HG03196 (cell line): ENCODE measurements at regions not wholly inside any gene's neighbourhood (a gene's known extent, or its start where the extent isn't known, plus 50 kb on each side); places are given as distances from the start of the nearest gene placed in this dataset.

Source experiments
- ATAC-seq: cut with Tn5 transposase; IDR thresholded peaks from one replicate; pipeline ENCODE4 v1.9.1; 2021; ENCODE audit not compliant: unreplicated experiment

GRCh38 chr9:129402931-129403778, 217.7 kb downstream of the C9orf50 start:
- ATAC-seq, result no peak

DNA sequence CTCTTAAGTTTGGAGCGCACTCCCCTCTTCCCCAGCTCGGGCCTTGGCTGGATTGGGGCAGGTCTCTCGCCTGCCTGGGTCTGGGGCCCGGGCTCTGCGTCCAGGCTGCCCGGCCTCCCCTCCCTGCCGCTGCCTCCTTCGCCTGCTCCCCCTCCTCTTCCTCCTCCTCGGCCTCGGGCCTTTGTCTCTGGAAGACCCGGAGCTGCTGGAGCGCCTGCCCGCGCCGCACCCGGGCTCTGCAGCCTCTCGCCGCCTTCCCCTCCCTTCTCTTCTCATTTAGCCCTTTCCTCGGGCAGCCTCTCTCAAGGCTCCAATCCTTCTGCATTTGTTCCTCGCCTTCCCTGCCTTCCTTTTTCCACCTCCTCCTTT, 218.5 kb downstream of the C9orf50 start:
- no peak for ATAC-seq

- no peak for ATAC-seq
Observed at GRCh38 chr9:129401623-129402370, 219.1 kb downstream of the C9orf50 start.

GRCh38 chr9:129400971-129401622, 219.8 kb downstream of the C9orf50 start:
- ATAC-seq, result no peak

DNA sequence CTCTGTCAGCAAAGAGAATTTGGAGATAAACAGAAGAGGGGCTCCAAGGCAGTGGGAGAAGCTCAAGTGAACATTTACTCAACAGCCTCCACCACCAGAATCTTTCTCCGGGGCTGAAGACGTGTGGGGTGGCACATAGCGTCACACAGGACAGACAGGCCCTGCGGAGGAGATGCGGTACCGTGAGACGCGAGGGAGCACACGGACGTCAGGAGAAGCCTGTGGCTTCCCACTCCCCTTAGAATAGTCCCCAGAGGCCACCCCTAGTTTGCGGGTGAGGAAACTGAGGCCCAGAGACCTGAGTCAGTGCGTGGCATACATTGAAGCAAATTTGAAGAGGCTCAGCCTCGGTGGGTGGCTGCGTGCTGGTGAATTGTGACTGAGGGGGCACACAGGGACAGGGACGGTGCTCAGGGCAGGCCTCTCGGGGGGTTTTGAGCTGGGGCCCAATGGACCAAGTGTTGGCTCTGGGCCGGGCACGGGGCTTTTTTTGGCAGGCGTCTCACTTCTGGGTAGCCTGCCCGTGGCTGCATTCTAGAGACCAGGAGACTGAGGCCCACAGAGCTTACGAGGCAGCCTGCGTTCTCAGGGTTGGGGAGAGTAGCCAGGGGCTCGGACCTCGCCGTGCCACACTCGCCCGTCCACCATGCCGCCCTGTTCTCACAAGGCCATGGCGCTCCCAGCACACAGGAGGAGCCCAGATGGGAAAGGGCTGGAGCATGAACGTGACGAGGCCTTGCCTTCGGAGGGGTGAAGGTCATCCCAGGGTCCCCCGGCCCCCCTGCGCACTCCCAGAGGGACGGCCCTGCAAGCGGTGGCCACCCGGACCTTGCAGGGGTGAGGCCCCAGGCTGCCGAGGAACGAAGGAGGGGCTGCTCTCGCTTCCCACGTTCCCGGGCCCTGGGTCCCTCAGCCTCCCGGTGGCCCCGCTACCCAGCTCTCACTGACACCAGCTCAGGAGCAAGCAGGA, 220.6 kb downstream of the C9orf50 start:
- no peak for ATAC-seq

GRCh38 chr9:129399634-129399990, 221.3 kb downstream of the C9orf50 start:
- ATAC-seq, result no peak

DNA sequence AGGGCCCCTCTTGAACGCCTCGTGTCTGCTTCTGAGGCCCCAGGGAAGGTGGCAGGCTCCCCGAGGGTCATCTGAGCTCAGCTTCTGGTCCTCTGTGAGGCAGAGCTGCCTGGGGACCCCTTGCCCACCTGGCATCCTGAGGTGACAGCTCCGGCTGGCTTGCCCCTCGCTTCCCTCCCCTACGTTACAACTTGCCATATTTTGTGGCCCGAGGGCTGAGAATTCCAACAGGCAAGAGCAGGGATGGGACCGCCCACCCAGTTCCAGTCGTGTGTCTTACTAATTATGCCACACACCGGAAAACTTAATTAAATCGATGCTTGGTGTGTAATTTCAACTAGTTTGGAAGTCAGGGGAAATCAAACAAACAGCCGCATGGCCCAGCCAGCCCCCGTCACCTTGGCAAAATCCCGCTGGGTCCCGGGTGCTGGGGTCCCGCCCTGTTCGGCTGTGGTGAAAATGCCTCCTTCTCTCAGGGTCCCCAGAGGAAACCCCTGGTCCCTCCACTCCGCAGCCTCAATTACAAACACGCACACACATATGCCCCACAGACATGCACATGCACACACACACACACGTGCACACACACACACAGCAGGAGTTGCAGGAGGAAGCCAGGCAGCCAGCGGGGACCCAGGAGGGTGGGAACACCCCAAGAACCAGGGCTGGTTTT, 221.0 kb upstream of the IER5L start:
- no peak for ATAC-seq

- ATAC-seq, result no peak
Observed at GRCh38 chr9:129398101-129398960, 220.3 kb upstream of the IER5L start.

GRCh38 chr9:129397335-129397734, 219.3 kb upstream of the IER5L start:
- no peak for ATAC-seq

DNA sequence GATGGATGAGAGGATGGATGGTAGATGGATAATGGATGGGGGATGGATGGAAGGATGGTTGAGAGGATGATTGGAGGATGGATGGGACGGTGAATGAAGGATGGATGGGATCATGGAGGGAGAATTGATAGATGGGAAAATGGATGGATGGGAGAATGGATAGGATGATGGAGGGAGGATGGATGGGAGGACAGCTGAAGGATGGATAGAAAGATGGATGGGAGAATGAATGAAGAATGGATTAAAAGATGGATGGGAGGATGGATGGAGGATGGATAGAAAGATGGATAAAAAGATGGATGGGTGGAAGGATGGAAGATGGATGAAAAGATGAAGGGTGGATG, 218.3 kb upstream of the IER5L start:
- no peak for ATAC-seq

GRCh38 chr9:129395633-129396364, 217.7 kb upstream of the IER5L start:
- ATAC-seq, result no peak

GRCh38 chr9:129394886-129395279, 216.8 kb upstream of the IER5L start:
- ATAC-seq, result no peak

DNA sequence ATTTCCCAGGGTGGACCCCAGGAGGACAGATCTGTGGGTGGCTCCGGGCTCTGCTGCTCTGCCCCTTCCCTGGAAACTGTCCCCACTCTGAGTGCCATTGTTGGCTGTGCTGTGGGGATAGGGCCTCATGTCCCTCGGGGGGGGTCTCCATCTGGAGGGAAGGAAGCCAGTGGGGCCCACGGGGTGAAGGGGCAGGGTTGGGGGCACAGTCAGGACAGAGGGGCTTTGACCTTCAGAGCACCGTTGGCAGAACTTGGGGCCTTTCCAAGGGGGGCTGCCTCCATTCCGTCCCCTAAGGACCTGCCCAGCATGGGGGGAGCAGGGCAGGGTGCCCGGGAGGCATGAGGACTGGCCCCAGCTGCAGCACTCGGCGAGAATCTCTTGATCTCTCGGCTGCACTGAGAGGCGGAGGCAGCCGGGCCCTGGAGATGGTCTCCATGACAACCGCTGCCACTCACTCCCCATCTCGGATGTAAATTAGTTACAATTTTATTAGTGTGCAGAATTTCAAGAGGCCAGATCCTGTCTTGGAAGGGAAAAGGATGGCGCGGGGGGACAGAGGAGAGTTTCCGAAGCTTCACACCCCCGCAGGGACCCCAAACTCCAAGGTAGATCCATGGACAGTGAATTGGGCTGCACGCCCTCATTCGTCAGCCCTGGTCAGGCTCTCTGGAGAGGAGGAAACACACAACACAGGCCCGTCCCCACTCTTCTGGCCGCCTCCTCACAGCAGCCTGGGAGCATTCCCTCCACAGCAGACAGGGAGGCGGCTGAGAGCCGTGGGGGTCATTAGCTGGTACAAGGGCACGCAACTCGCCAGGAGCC, 216.2 kb upstream of the IER5L start:
- no peak for ATAC-seq

DNA sequence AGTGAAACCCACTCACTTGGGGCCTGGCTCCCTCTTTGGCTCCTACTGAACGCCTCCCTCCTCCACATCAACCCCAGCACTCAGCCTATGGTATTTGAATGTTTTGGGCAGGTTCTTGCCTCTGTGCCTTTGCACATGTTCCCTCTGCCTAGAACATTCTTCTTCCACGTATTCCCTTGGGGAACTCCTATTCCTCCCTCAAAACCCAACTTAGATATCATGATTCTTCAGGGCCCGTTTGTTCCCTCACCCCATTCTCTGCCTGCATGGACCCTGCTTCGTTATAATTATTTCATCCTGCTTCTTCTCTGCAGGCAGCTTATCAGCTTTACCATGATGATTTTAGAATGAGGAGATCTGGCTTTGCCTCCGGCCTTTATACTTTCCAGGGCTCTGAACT, 215.0 kb upstream of the IER5L start:
- ATAC-seq, result no peak

GRCh38 chr9:129392093-129392541, 214.1 kb upstream of the IER5L start:
- ATAC-seq, result no peak

DNA sequence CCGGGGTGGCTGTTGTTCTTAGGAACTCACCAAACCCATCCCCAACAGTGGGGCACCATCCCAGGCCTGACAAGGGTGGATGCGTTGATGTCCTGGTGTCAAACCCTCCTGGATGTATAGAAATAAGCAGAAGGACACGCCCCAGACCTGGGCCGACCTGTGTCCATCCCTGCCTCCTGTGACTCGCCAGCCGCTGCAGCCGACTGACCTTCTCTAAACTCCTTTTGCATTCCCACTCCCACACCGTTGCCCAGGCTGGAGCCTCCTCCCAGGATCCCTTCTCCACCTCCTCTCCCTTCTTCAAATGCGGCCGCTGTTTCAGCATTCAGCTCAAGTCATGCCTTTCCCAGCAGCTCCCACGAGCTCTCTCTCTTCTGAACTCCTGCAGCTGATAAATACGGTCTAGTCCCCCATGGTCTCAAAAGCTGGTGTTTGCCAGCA, 213.2 kb upstream of the IER5L start:
- ATAC-seq, result no peak

DNA sequence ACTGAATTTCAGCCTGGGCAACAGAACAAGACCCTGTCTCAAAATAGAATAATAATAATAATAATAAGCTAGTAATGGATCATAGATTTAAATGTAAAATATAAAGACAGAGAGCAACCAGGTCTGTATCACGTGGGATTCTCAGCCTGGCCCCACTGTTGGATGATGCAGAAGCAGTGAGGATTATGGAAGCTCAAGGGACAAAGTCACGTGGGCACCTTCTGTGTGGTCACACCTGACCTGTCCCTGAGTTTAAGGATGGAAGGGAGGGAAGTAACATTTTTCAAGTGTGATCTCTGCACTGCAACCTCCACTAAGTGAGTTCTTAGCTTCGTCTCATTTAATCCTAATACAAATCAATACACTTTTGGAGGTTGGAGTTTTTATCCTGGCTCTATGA, 212.5 kb upstream of the IER5L start:
- no peak for ATAC-seq

DNA sequence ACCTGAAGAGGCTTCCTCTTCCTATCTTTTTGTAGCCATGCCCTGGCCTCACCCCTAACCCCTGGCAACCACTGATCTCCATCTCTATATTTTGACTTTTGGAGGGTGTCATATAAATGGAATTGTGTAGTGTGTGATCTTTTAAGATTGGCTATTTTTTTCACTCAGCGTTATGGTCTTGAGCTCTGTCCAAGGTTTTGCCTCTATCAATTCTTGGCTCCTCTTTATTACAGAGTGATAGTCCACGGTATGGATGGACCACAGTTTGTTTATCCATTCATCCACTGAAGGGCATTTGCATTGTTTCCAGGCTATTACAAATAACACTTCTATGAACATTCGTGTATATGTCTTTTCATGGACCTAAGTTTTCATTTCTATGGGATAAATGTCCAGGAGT, 209.8 kb upstream of the IER5L start:
- ATAC-seq, result no peak
